GM12878 (cell line): ENCODE measurements at regions not wholly inside any gene's neighbourhood (a gene's known extent, or its start where the extent isn't known, plus 50 kb on each side); places are given as distances from the start of the nearest gene placed in this dataset.

Experiments
- EP300 ChIP-seq, 2 experiments: fragments of 150-350 bp in 1 of 2; IDR thresholded peaks; 2 replicates each; pipeline ENCODE4 v1.6.1; 2011 to 2012; ENCODE audit warnings: low read depth in 2 of 2, low read length in 2 of 2, borderline replicate concordance in 1 of 2, improper control_type of control experiment in 1 of 2, inconsistent platforms in 1 of 2; ENCODE audit not compliant: control insufficient read depth in 1 of 2
- FOS ChIP-seq: IDR thresholded peaks from 3 replicates; pipeline ENCODE4 v1.6.1; 2011; ENCODE audit warnings: borderline replicate concordance; ENCODE audit not compliant: insufficient read length; ENCODE audit errors: extremely low read depth
- TF ChIP-seq, protein P1 (sequence below), 3 experiments: IDR thresholded peaks in 2 of 3; conservative IDR thresholded peaks in 1 of 3; 2 replicates each; pipeline ENCODE4 v1.5.1; 2011; ENCODE audit warnings: low read depth in 3 of 3, low read length in 3 of 3, mild to moderate bottlenecking in 3 of 3, control low read depth in 2 of 3, moderate library complexity in 2 of 3, inconsistent platforms in 1 of 3, mixed read lengths in 1 of 3; ENCODE audit not compliant: control insufficient read depth in 2 of 3, insufficient read depth in 1 of 3; ENCODE audit errors: extremely low read depth in 1 of 3
- TF ChIP-seq, protein P2 (sequence below): IDR thresholded peaks from 2 replicates; pipeline ENCODE4 v1.6.1; 2011; ENCODE audit warnings: borderline replicate concordance, low read depth, mild to moderate bottlenecking, moderate library complexity, mixed read lengths, low read length; ENCODE audit not compliant: insufficient read depth; ENCODE audit errors: extremely low read length

DNA sequence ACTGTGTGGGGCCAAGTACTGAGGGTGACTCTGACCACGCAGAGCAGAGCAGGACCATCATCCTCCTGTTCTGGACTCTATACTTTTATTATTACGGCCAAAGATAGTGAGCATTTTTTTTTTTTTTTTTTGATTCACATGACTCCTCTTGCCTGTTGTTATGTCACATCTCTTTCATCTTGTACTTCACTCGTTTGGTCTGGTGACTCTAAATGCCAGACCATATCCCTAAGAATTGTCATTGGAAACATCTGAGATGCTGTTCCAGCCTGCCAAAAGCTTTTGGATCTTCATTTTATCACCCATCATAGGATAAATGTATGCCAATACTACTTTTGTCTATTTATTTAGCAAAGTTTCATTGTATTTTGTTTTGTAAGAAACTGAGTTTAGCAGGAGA is 168.2 kb upstream of the RAI14 start:
- TF ChIP-seq FOS (no peak), EP300 (IDR thresholded peaks at IDR 0.05; ENCODE audit: borderline replicate concordance in 1 of 2, control insufficient read depth in 1 of 2, low read depth in 2 of 2, low read length in 2 of 2) (no peak)
- TF ChIP-seq, protein P1, sequence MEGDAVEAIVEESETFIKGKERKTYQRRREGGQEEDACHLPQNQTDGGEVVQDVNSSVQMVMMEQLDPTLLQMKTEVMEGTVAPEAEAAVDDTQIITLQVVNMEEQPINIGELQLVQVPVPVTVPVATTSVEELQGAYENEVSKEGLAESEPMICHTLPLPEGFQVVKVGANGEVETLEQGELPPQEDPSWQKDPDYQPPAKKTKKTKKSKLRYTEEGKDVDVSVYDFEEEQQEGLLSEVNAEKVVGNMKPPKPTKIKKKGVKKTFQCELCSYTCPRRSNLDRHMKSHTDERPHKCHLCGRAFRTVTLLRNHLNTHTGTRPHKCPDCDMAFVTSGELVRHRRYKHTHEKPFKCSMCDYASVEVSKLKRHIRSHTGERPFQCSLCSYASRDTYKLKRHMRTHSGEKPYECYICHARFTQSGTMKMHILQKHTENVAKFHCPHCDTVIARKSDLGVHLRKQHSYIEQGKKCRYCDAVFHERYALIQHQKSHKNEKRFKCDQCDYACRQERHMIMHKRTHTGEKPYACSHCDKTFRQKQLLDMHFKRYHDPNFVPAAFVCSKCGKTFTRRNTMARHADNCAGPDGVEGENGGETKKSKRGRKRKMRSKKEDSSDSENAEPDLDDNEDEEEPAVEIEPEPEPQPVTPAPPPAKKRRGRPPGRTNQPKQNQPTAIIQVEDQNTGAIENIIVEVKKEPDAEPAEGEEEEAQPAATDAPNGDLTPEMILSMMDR (IDR thresholded peaks at IDR 0.05 in 2 of 3, conservative IDR thresholded peaks at IDR 0.05 in 1 of 3; ENCODE audit: control insufficient read depth in 2 of 3, extremely low read depth in 1 of 3, insufficient read depth in 1 of 3, low read depth in 3 of 3, low read length in 3 of 3): no peak
- TF ChIP-seq, protein P2, sequence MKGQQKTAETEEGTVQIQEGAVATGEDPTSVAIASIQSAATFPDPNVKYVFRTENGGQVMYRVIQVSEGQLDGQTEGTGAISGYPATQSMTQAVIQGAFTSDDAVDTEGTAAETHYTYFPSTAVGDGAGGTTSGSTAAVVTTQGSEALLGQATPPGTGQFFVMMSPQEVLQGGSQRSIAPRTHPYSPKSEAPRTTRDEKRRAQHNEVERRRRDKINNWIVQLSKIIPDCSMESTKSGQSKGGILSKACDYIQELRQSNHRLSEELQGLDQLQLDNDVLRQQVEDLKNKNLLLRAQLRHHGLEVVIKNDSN: no peak
